ENCODE measurements at regions not wholly inside any gene's neighbourhood (a gene's known extent, or its start where the extent isn't known, plus 50 kb on each side); places are given as distances from the start of the nearest gene placed in this dataset.
"Not testable (repeated sequence)": the region's sequence is repeated elsewhere in the genome, so short reads cannot be mapped to it uniquely, and the experiment has no call there.

DNA sequence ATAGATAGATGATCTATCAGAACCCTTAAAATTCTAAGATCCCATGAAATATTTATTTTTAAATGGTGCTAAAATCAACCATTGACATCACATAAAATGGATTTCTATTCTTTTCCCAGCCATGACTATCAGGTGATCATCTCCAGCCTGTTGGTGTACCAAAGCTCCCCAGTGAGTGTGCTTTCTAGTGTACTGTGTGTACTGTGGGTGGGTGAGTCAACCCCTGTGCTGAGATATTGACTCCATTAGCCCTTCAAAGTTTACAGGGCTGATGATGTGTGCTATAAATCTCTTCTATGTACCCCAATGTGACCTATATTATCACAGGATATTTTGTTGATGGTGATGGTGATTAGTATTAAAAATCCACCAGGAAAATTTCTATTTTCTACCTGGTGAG lies 344.6 kb downstream of the MMUT start:
- DNase-seq = no peak
- no peaks in the 10 kb centered on the region for H3K36me3 ChIP-seq (ENCODE audit: control insufficient read depth, insufficient read depth, low read length)
- peaks cover 6% of the 10 kb centered on the region for H3K27me3 Mint-ChIP-seq (ENCODE audit: insufficient read depth)
- no peaks in the 10 kb centered on the region for H3K9me3 ChIP-seq (ENCODE audit: control insufficient read depth, low read length)
- no peaks in the 10 kb centered on the region for H3K36me3 Mint-ChIP-seq (ENCODE audit: low read depth)
- no peak overlapping the region for H3K4me3 Mint-ChIP-seq
- H3K4me3 ChIP-seq (ENCODE audit: low read length) = no peak overlapping the region
- TF ChIP-seq, protein P1, sequence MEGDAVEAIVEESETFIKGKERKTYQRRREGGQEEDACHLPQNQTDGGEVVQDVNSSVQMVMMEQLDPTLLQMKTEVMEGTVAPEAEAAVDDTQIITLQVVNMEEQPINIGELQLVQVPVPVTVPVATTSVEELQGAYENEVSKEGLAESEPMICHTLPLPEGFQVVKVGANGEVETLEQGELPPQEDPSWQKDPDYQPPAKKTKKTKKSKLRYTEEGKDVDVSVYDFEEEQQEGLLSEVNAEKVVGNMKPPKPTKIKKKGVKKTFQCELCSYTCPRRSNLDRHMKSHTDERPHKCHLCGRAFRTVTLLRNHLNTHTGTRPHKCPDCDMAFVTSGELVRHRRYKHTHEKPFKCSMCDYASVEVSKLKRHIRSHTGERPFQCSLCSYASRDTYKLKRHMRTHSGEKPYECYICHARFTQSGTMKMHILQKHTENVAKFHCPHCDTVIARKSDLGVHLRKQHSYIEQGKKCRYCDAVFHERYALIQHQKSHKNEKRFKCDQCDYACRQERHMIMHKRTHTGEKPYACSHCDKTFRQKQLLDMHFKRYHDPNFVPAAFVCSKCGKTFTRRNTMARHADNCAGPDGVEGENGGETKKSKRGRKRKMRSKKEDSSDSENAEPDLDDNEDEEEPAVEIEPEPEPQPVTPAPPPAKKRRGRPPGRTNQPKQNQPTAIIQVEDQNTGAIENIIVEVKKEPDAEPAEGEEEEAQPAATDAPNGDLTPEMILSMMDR (conservative IDR thresholded peaks at IDR 0.05) = no peak
- peaks cover 2% of the 10 kb centered on the region for H3K4me1 ChIP-seq (ENCODE audit: control insufficient read depth, insufficient read depth, low read length)
- H3K4me1 Mint-ChIP-seq = peaks cover 7% of the 10 kb centered on the region
- no peak overlapping the region for H3K27ac Mint-ChIP-seq
- H3K9ac ChIP-seq (ENCODE audit: extremely low read depth, low read length, poor library complexity, severe bottlenecking) = no peak overlapping the region
- no peak overlapping the region for H3K27ac ChIP-seq (ENCODE audit: low read depth, low read length)
- H3K27me3 ChIP-seq (ENCODE audit: control insufficient read depth, insufficient read depth, low read length, poor library complexity, severe bottlenecking) = no peaks in the 10 kb centered on the region
- H3K9me3 Mint-ChIP-seq = peaks cover 2% of the 10 kb centered on the region

- 98% methylated on average over 2 of the region's 2 CpGs; no CpG with 5 or more reads in 1 of the 2 experiments for WGBS, 2 experiments (ENCODE audit: insufficient coverage in 1 of 2, insufficient read length in 1 of 2)
- Mint-ChIP-seq H3K4me1 (no peaks in the 10 kb centered on the region), H3K27me3 (ENCODE audit: insufficient read depth) (peaks cover 6% of the 10 kb centered on the region), H3K36me3 (ENCODE audit: low read depth) (no peaks in the 10 kb centered on the region), H3K9me3 (no peaks in the 10 kb centered on the region), H3K27ac (no peak overlapping the region), H3K4me3 (no peak overlapping the region)
- no peak overlapping the region for H3K27ac ChIP-seq (ENCODE audit: low read depth, low read length)
- H3K4me1 ChIP-seq (ENCODE audit: control insufficient read depth, insufficient read depth, low read length) = peaks cover 2% of the 10 kb centered on the region
- no peak for DNase-seq
- no peak overlapping the region for H3K4me3 ChIP-seq (ENCODE audit: low read length)
- H3K9me3 ChIP-seq (ENCODE audit: control insufficient read depth, low read length) = no peaks in the 10 kb centered on the region
- H3K36me3 ChIP-seq (ENCODE audit: control insufficient read depth, insufficient read depth, low read length) = no peaks in the 10 kb centered on the region
- H3K9ac ChIP-seq (ENCODE audit: extremely low read depth, low read length, poor library complexity, severe bottlenecking) = no peak overlapping the region
- H3K27me3 ChIP-seq (ENCODE audit: control insufficient read depth, insufficient read depth, low read length, poor library complexity, severe bottlenecking) = no peaks in the 10 kb centered on the region
- TF ChIP-seq, protein P1 (conservative IDR thresholded peaks at IDR 0.05) = no peak
Observed at GRCh38 chr6:49110916-49111315, 352.1 kb downstream of the MMUT start.

GRCh38 chr6:49097664-49098063 lies 365.4 kb downstream of the MMUT start:
- not testable (repeated sequence) for H3K9me3 ChIP-seq (ENCODE audit: control insufficient read depth, low read length); H3K27ac ChIP-seq (ENCODE audit: low read depth, low read length); H3K4me1 Mint-ChIP-seq; H3K27me3 Mint-ChIP-seq (ENCODE audit: insufficient read depth); H3K9ac ChIP-seq (ENCODE audit: extremely low read depth, low read length, poor library complexity, severe bottlenecking); H3K4me3 ChIP-seq (ENCODE audit: low read length); H3K36me3 ChIP-seq (ENCODE audit: control insufficient read depth, insufficient read depth, low read length); H3K36me3 Mint-ChIP-seq (ENCODE audit: low read depth); H3K27me3 ChIP-seq (ENCODE audit: control insufficient read depth, insufficient read depth, low read length, poor library complexity, severe bottlenecking); DNase-seq; H3K27ac Mint-ChIP-seq; H3K4me3 Mint-ChIP-seq; H3K4me1 ChIP-seq (ENCODE audit: control insufficient read depth, insufficient read depth, low read length)
- peaks cover 34% of the 10 kb centered on the region for H3K9me3 Mint-ChIP-seq
- WGBS, 2 experiments (ENCODE audit: insufficient coverage in 1 of 2, insufficient read length in 1 of 2) = 93 to 95% methylated on average over 9 to 11 of the region's 11 CpGs

- Histone ChIP-seq H3K27me3 (ENCODE audit: control insufficient read depth, insufficient read depth, low read length, poor library complexity, severe bottlenecking) (no peaks in the 10 kb centered on the region), H3K36me3 (ENCODE audit: control insufficient read depth, insufficient read depth, low read length) (no peaks in the 10 kb centered on the region), H3K27ac (ENCODE audit: low read depth, low read length) (no peak overlapping the region), H3K4me1 (ENCODE audit: control insufficient read depth, insufficient read depth, low read length) (no peaks in the 10 kb centered on the region), H3K9ac (ENCODE audit: extremely low read depth, low read length, poor library complexity, severe bottlenecking) (no peak overlapping the region), H3K9me3 (ENCODE audit: control insufficient read depth, low read length) (peaks cover 7% of the 10 kb centered on the region), H3K4me3 (ENCODE audit: low read length) (no peak overlapping the region)
- no peaks in the 10 kb centered on the region for H3K4me1 Mint-ChIP-seq
- TF ChIP-seq, protein P1 (conservative IDR thresholded peaks at IDR 0.05) = no peak
- peaks cover 3% of the 10 kb centered on the region for H3K36me3 Mint-ChIP-seq (ENCODE audit: low read depth)
- peaks cover 34% of the 10 kb centered on the region for H3K9me3 Mint-ChIP-seq
- no peak overlapping the region for H3K27ac Mint-ChIP-seq
- no peaks in the 10 kb centered on the region for H3K27me3 Mint-ChIP-seq (ENCODE audit: insufficient read depth)
- no peak for DNase-seq
- H3K4me3 Mint-ChIP-seq = no peak overlapping the region
- 49 to 50% methylated on average over 2 of the region's 2 CpGs for WGBS, 2 experiments (ENCODE audit: insufficient coverage in 1 of 2, insufficient read length in 1 of 2)
Observed at GRCh38 chr6:49097116-49097515, 365.9 kb downstream of the MMUT start.

Data from endodermal cell (in vitro differentiated cells).